Liver (tissue), 7 donors: ENCODE measurements at regions not wholly inside any gene's neighbourhood (a gene's known extent, or its start where the extent isn't known, plus 50 kb on each side); places are given as distances from the start of the nearest gene placed in this dataset.

Experiments
- DNase-seq: peaks from one replicate; pipeline ENCODE4 v3.0.0-alpha.2; 2017; ENCODE audit warnings: low spot score
- H3K27ac ChIP-seq, 2 donors: one replicate each; pipeline ENCODE4 v1.7.0; 2013; ENCODE audit warnings: inconsistent platforms in 2 of 2, low read length in 2 of 2, control low read depth in 1 of 2, low read depth in 1 of 2, mild to moderate bottlenecking in 1 of 2
- H3K27me3 ChIP-seq, 4 donors: one replicate each; pipeline versions ENCODE4 v1.6.1 to v1.7.0; 2013; ENCODE audit warnings: low read length in 3 of 4, inconsistent platforms in 1 of 4, mild to moderate bottlenecking in 1 of 4, moderate library complexity in 1 of 4; ENCODE audit not compliant: control insufficient read depth in 4 of 4, insufficient read depth in 4 of 4
- H3K36me3 ChIP-seq, 4 donors: one replicate each; pipeline versions ENCODE4 v1.6.1 to v1.7.0; 2013; ENCODE audit warnings: low read length in 3 of 4, mild to moderate bottlenecking in 3 of 4, low read depth in 1 of 4, moderate library complexity in 1 of 4; ENCODE audit not compliant: control insufficient read depth in 4 of 4, insufficient read depth in 3 of 4
- H3K4me1 ChIP-seq, 4 donors: one replicate each; pipeline versions ENCODE4 v1.6.1 to v1.7.0; 2013; ENCODE audit warnings: low read length in 3 of 4, mild to moderate bottlenecking in 3 of 4, moderate library complexity in 1 of 4; ENCODE audit not compliant: control insufficient read depth in 4 of 4, insufficient read depth in 4 of 4
- H3K4me3 ChIP-seq, 3 donors: one replicate each; pipeline versions ENCODE4 v1.6.1 to v1.7.0; 2013; ENCODE audit warnings: low read length in 3 of 3, control low read depth in 1 of 3, low read depth in 1 of 3, mild to moderate bottlenecking in 1 of 3
- H3K9ac ChIP-seq, 2 donors: one replicate each; pipeline ENCODE4 v1.7.0; 2013; ENCODE audit warnings: low read length in 2 of 2, mild to moderate bottlenecking in 2 of 2, moderate library complexity in 2 of 2, control low read depth in 1 of 2, low read depth in 1 of 2
- H3K9me3 ChIP-seq, 4 donors: one replicate each; pipeline versions ENCODE4 v1.6.1 to v1.7.0; 2013; ENCODE audit warnings: low read length in 3 of 4; ENCODE audit not compliant: control insufficient read depth in 4 of 4
- EGR1 ChIP-seq, 2 donors: IDR thresholded peaks; 2 replicates each; pipeline ENCODE4 v1.6.1; 2016 to 2018; ENCODE audit warnings: antibody characterized with exemption in 2 of 2, low read depth in 2 of 2
- FOXA1 ChIP-seq: IDR thresholded peaks from 2 replicates; pipeline ENCODE4 v1.6.1; 2016; ENCODE audit warnings: antibody characterized with exemption
- FOXA2 ChIP-seq: IDR thresholded peaks from 2 replicates; pipeline ENCODE4 v1.6.1; 2016; ENCODE audit warnings: antibody characterized with exemption
- GABPA ChIP-seq, 2 donors: IDR thresholded peaks in 1 of 2; conservative IDR thresholded peaks in 1 of 2; 2 replicates each; pipeline ENCODE4 v1.6.1; 2016; ENCODE audit warnings: antibody characterized with exemption in 2 of 2, mild to moderate bottlenecking in 1 of 2, moderate library complexity in 1 of 2
- HNF4A ChIP-seq, 2 donors: conservative IDR thresholded peaks; 2 replicates each; pipeline ENCODE4 v1.6.1; 2016; ENCODE audit warnings: antibody characterized with exemption in 2 of 2, mild to moderate bottlenecking in 2 of 2
- HNF4G ChIP-seq: IDR thresholded peaks from 2 replicates; pipeline ENCODE4 v1.6.1; 2016; ENCODE audit warnings: antibody characterized with exemption
- JUND ChIP-seq, 2 donors: IDR thresholded peaks; 2 replicates each; pipeline ENCODE4 v1.6.1; 2016; ENCODE audit warnings: antibody characterized with exemption in 2 of 2
- NR2F2 ChIP-seq: IDR thresholded peaks from 2 replicates; pipeline ENCODE4 v1.6.1; 2016; ENCODE audit warnings: antibody characterized with exemption
- RAD21 ChIP-seq, 2 donors: IDR thresholded peaks; 2 replicates each; pipeline ENCODE4 v1.6.1; 2016; ENCODE audit warnings: antibody characterized with exemption in 2 of 2, mild to moderate bottlenecking in 2 of 2
- TAF1 ChIP-seq: conservative IDR thresholded peaks from 2 replicates; pipeline ENCODE4 v1.6.1; 2016; ENCODE audit warnings: antibody characterized with exemption, mild to moderate bottlenecking
- TF ChIP-seq, protein P1 (sequence below): fragments of 150-350 bp; IDR thresholded peaks from 2 replicates; pipeline ENCODE4 v1.5.1; 2017; ENCODE audit warnings: improper control_type of control experiment, low read depth, low read length; ENCODE audit not compliant: missing input control
- TF ChIP-seq, protein P2 (sequence below): IDR thresholded peaks from 2 replicates; pipeline ENCODE4 v1.6.1; 2016; ENCODE audit warnings: antibody characterized with exemption
- TF ChIP-seq, protein P3 (sequence below): IDR thresholded peaks from 2 replicates; pipeline ENCODE4 v1.6.1; 2016; ENCODE audit warnings: antibody characterized with exemption
- TF ChIP-seq, protein P4 (sequence below): IDR thresholded peaks from 2 replicates; pipeline ENCODE4 v1.6.1; 2016; ENCODE audit warnings: antibody characterized with exemption
- TF ChIP-seq, protein P5 (sequence below): IDR thresholded peaks from 2 replicates; pipeline ENCODE4 v1.6.1; 2016; ENCODE audit warnings: antibody characterized with exemption, mild to moderate bottlenecking
- donor health status: healthy.
- donor health status: healthy.
- donor health status: healthy.
- donor health status: healthy.

DNA sequence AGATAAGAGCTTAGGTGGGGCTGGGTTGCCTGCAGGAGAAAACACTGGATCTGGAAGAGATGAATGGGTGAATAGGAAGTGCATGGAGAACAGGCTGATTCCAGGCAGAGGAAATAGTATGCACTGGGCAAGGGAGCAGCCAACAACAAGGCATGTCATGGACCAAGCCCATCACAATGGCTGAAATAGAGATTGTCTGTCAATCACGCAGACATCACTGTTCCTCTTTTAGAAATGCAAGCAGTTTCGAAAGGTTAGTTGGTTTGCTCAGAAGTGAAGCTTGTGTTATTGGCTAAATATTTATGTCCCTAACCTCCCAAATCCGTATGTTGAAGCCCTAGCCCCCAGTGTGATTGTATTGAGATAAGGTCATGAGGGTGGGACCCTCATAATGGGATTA is 621.7 kb upstream of the CDH11 start (continued):
- TF ChIP-seq, protein P1, sequence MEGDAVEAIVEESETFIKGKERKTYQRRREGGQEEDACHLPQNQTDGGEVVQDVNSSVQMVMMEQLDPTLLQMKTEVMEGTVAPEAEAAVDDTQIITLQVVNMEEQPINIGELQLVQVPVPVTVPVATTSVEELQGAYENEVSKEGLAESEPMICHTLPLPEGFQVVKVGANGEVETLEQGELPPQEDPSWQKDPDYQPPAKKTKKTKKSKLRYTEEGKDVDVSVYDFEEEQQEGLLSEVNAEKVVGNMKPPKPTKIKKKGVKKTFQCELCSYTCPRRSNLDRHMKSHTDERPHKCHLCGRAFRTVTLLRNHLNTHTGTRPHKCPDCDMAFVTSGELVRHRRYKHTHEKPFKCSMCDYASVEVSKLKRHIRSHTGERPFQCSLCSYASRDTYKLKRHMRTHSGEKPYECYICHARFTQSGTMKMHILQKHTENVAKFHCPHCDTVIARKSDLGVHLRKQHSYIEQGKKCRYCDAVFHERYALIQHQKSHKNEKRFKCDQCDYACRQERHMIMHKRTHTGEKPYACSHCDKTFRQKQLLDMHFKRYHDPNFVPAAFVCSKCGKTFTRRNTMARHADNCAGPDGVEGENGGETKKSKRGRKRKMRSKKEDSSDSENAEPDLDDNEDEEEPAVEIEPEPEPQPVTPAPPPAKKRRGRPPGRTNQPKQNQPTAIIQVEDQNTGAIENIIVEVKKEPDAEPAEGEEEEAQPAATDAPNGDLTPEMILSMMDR: no peak
- TF ChIP-seq NR2F2: no peak
- TF ChIP-seq HNF4A (conservative IDR thresholded peaks at IDR 0.05): no peak

DNA sequence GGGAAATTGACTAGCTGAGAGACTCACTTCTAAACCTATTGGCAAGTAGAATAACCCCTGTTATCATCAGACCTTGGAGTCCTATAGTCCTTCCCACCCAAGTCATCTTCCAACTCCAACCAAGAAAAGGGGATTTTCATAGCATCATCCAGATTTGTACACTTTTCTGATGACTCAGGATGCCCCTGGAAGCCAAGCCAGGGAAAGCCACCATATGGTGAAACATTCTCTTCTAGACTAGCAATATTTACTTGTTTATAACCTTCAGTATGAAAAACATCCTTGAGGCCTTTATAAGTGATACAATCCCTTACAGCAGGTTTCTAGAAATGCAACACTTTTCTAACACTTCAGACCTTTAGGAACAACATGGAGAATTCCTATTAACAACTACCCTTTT is 618.8 kb upstream of the CDH11 start:
- TF ChIP-seq, protein P2, sequence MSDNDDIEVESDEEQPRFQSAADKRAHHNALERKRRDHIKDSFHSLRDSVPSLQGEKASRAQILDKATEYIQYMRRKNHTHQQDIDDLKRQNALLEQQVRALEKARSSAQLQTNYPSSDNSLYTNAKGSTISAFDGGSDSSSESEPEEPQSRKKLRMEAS: no peak
- TF ChIP-seq FOXA2 (no peak), JUND (IDR thresholded peaks at IDR 0.05) (no peak), GABPA (IDR thresholded peaks at IDR 0.05 in 1 of 2, conservative IDR thresholded peaks at IDR 0.05 in 1 of 2) (no peak), TAF1 (no peak), HNF4G (no peak), NR2F2 (no peak), RAD21 (IDR thresholded peaks at IDR 0.05) (no peak), EGR1 (IDR thresholded peaks at IDR 0.05; ENCODE audit: low read depth in 2 of 2) (no peak), FOXA1 (no peak), HNF4A (conservative IDR thresholded peaks at IDR 0.05) (no peak)
- TF ChIP-seq, protein P3, sequence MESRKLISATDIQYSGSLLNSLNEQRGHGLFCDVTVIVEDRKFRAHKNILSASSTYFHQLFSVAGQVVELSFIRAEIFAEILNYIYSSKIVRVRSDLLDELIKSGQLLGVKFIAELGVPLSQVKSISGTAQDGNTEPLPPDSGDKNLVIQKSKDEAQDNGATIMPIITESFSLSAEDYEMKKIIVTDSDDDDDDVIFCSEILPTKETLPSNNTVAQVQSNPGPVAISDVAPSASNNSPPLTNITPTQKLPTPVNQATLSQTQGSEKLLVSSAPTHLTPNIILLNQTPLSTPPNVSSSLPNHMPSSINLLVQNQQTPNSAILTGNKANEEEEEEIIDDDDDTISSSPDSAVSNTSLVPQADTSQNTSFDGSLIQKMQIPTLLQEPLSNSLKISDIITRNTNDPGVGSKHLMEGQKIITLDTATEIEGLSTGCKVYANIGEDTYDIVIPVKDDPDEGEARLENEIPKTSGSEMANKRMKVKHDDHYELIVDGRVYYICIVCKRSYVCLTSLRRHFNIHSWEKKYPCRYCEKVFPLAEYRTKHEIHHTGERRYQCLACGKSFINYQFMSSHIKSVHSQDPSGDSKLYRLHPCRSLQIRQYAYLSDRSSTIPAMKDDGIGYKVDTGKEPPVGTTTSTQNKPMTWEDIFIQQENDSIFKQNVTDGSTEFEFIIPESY: no peak
- TF ChIP-seq, protein P4, sequence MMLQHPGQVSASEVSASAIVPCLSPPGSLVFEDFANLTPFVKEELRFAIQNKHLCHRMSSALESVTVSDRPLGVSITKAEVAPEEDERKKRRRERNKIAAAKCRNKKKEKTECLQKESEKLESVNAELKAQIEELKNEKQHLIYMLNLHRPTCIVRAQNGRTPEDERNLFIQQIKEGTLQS: no peak
- TF ChIP-seq, protein P5, sequence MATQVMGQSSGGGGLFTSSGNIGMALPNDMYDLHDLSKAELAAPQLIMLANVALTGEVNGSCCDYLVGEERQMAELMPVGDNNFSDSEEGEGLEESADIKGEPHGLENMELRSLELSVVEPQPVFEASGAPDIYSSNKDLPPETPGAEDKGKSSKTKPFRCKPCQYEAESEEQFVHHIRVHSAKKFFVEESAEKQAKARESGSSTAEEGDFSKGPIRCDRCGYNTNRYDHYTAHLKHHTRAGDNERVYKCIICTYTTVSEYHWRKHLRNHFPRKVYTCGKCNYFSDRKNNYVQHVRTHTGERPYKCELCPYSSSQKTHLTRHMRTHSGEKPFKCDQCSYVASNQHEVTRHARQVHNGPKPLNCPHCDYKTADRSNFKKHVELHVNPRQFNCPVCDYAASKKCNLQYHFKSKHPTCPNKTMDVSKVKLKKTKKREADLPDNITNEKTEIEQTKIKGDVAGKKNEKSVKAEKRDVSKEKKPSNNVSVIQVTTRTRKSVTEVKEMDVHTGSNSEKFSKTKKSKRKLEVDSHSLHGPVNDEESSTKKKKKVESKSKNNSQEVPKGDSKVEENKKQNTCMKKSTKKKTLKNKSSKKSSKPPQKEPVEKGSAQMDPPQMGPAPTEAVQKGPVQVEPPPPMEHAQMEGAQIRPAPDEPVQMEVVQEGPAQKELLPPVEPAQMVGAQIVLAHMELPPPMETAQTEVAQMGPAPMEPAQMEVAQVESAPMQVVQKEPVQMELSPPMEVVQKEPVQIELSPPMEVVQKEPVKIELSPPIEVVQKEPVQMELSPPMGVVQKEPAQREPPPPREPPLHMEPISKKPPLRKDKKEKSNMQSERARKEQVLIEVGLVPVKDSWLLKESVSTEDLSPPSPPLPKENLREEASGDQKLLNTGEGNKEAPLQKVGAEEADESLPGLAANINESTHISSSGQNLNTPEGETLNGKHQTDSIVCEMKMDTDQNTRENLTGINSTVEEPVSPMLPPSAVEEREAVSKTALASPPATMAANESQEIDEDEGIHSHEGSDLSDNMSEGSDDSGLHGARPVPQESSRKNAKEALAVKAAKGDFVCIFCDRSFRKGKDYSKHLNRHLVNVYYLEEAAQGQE: no peak
- TF ChIP-seq, protein P1: no peak
- Histone ChIP-seq H3K4me1 (no peaks in the 10 kb centered on the region), H3K4me3 (no peak overlapping the region)

More for the DNA sequence above, 618.8 kb upstream of the CDH11 start:
- peaks cover 0 to 4% (median 0%) of the 10 kb centered on the region in 4 donors for H3K27me3 ChIP-seq
- H3K36me3 ChIP-seq: no peaks in the 10 kb centered on the region
- DNase-seq: no peak
- no peaks in the 10 kb centered on the region for H3K9me3 ChIP-seq
- H3K9ac ChIP-seq: no peak overlapping the region
- H3K27ac ChIP-seq: no peak overlapping the region
